ENCODE measurements at regions not wholly inside any gene's neighbourhood (a gene's known extent, or its start where the extent isn't known, plus 50 kb on each side); places are given as distances from the start of the nearest gene placed in this dataset.

DNA sequence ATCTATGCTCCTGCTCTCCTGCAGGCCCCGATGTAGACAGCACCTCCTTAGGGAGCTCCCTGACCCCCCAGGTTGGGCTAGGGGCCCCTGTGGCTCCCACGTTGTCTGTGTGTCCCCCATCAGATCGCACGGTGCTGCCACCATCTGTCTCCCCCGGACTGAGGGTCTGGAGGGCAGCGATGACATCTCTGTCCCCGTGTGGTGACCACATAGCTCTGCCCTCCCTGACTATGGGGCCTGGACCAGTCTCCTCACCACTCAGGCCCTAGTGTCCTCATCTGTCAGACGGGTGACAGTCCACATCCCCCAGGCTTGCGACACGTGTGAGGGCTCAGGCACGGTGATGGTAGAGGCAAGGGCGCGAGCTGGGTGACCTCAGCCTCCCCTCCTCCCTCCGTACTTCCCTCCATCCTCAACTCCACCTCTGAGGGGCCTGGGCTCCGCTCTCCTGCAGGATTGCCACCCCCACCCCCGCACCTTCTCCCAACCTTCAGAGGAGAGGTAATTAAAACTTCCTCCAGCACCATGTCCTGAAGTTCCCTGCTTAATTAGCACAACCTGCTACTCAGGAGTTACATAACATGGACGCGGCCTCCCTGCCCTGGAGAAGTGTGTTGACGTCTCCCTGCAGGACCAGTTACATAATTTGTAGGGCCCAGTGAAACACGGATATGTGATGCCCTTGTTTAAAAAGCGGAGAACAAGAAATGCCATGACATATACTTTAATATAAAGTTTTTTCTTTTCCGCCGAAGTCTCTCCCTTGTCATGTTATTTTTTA is 288.2 kb downstream of the PTPRU start:
- DNase-seq (ENCODE audit: extremely low read depth in 1 of 2, low read depth in 1 of 2): no peak

DNA sequence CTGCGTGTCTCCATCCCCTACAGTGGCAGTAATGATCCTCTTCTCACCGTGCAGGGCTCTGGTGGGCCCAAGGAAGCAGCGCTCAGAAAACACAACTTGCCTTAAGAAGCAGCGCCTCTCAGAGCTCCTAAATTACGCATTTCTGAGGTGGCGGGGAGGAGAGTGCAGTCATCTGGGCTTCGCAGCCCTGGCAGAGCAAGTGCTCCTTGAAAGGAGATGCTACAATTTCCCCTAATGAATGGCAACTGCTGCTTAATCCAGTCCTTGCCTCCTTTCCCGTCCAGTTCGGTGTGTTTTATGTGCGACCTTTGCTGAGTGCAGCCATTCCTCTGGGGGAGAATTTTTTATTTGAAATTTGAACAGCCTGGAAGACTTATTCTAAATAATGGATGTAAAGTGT is 287.3 kb downstream of the PTPRU start:
- no peak for DNase-seq (ENCODE audit: extremely low read depth in 1 of 2, low read depth in 1 of 2)

DNA sequence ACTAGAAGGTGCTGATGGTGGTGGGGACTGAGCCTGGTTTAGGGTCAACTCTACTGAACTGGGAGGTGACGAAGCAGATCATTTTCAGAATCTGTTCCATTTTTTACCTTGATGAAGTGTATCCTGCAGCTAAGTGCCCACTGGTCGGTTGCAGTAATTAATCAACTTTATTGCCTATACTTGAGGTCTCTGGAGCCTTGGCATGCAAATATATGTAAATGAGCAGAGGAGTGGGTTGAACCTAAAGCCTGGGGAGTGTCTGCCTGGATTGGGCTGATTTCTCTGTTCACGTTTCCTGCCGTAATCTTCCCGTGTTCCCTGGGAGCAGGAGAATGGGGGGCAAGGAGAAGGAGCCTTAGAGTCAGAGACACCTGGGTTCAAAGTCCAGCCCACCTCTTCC is 286.8 kb downstream of the PTPRU start:
- no peak for DNase-seq (ENCODE audit: extremely low read depth in 1 of 2, low read depth in 1 of 2)

DNA sequence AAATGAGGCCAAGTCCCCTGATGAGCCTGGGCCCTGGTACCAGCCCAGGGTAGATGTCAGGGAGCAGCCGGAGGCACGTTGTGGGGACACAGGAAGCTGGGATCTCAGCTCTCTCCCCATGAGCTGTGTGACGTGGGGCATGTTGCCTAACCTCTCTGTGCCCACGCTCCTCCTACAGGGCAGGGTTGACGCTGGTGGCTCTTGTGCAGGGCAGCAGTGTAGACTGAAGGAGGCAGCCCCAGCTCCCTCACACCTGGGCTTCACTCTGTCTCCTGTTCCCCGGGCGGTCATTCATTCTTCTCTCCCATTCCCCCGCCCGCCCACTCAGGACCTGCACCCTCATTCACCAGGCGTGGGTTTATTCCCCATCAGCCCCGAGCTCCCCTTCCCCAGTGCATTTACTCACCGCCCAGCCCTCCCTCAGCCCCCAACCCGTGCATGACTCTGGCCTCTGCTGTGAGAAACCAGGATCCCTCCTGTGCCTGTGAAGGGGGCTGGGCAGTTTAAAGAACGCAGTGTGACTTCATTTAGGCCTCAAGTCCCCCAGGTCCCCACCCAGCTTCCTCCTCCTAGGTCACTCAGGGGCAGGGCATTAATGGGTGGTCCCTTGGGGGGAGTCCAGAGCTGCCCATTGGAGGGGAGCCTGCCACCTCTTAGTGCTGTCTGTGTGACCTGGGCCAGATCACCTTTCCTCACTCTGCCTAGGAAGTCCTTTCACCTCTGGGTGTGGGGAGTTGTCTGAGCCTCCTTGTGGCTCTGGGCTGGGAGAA is 285.7 kb downstream of the PTPRU start:
- no peak for DNase-seq (ENCODE audit: extremely low read depth in 1 of 2, low read depth in 1 of 2)

DNA sequence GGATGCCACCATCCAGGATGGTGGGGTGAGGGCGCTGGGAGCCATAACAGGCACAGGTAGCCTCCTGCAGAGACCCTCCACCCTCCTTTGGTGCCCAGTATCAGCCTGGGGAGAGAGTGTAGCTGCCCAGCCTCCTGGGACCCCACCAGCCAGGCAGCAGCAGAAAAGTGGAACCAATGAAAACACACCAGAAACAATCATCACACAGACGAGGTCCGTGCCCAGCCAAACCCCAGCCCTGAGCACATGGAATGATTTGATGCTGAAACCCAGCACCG is 285.1 kb downstream of the PTPRU start:
- no peak for DNase-seq (ENCODE audit: extremely low read depth in 1 of 2, low read depth in 1 of 2)

DNA sequence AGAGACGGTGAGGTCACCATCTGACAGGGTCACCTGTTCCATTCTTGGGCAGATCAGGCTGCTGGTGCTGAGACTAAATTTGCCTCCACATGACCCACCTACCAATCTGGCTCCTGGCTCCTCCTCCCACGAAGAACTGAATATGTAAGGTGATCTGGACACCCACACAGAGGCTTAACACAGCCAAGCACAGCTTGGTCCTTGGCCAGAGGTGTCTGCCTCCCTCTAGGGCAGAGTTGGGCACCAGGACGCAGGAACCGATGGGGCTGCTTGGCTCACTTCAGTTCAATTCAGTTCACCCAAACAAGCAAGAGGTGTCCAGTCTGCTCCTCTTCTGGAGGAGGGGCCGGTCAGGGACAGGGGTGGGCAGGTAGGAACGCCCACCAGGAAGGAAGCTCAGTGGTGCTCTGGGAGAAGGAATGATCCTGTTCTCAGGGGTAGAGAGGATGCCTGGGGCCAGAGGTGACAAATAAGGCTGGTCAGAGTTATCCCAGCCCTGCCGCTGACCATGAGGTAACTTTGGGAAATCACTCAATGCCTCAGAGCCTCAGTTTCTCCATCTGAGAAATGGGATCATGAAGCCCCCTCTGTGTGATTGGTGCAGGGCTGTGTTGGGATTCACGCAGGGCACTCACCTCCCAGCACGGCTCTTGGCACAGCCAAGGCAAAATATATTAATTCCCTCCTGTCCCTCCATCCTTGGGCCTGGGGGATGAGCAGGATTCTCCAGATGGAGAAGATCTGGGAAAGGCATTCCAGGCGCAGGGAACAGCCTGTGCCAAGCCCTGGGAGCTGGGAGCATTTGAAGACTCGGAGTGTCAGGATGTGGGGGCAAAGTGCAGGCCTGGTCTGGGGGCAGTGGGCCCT is 284.5 kb downstream of the PTPRU start:
- no peak for DNase-seq (ENCODE audit: extremely low read depth in 1 of 2, low read depth in 1 of 2)

DNA sequence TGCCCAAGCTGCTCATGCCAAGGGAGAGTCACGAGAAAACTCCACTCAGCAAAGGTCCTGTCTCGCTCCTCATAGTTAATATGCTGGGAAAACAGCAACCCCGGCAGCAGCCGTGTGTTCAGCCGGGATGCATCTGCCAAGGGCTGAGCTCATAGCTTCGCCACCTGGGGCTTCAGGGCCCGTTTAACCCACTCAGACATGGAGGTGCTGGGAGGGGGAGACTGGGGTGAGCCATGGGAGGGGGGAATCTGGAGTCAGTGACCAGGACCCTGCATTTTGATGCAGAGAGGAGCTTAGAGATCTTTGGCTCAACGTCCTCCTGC is 283.4 kb downstream of the PTPRU start:
- no peak for DNase-seq (ENCODE audit: extremely low read depth in 1 of 2, low read depth in 1 of 2)

DNA sequence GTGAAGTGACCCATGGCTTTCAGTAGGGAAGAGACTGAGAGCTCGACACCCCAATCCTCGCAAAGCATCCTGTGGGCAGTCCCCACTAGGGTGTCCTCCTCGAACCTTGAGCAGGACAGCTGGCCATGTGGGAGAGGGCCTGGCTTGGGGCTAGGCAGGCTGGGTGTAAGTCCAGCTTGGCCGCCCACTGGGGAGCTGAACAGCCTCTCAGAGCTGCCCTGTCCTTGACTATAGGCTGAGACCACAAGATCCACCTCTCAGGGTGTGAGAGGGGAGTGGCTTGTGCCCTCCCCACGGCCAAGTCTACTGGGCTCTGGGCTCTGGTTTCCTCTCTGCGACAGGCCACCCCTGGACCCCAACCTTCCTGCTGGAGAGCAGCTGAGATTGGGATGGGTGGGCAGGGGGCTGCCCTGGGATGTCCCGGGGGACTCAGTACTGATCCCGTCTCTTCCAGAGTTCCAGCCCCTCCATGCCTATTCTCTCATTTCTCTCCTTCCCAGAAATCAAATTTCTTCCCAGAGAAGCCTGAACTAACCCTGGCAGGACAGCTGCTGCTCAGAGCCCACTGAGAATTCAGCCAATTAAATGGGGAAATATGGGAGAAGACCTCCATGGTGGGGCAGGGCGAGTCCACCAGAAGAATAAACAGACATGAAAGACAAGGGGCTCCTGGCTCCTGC is 282.9 kb downstream of the PTPRU start:
- DNase-seq (ENCODE audit: extremely low read depth in 1 of 2, low read depth in 1 of 2): no peak

DNA sequence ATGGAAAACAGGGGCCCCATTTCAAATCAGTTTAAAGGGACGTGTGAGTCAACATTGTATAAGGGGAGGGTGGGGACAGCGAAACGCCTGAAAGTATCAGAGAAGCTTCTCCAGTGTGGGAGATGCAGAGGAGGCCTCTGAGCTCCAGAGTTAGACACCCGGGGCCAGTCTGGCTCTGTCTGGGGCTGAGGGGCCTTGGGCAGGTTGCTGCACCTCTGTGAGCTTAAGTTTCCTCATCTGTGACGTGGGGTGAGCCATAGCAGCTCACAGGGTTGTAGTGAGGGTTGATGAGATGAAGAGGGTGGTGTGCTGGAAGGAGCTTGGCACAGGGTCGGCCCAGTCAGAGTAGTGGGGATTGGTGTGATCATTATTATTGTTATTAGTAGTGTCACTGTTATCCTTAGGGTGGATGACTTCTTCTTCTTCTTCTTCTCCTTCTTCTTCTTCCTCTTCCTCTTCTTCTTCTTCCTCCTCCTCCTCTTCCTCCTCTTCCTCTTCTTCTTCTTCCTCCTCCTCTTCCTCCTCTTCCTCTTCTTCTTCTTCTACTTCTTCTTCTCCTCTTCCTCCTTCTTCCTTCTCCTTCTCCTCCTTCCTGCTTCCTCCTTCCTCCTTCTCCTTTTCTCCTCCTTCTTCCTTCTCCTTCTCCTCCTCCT is 282.0 kb downstream of the PTPRU start:
- DNase-seq (ENCODE audit: extremely low read depth in 1 of 2, low read depth in 1 of 2): no peak

DNA sequence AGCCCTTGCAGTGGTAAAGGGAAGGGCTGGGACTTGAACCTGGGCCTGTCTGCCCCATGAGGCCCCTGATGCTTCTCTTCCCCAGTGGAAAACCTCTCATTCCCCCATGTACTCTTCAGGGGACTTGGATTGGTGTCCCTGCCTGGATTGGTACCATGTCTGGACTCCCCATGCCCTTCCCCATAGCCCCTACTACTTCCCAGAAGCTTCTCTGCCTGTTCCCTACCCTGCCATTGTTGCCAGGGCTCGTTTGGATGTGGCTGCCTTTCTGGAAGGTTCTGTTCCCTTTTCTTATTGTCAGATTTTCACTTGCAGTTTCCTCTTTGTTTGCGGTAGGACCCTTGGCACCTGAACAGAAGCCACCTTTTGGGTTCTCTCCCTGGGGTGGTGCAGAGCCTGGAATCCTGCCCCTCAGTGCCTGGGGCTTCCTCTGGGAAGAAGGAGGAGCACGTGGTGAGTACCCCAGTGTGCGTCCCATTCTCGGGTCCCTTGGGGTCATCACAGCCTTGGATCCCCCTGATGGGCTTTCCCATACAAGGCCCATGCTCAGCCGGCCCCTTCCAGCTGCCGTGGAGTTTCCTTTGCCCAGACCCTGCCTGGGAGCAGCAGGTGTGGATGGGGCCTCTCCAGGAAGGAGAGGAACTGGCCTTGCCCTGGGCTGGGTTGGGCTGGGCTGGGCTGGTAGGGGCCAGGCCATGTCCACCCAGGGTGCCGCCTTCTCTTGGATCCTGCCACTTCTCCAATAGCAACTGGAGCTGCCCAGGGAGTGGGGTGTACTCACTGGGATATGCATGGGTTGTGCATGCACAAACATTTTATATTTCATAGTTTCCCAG is 281.1 kb downstream of the PTPRU start:
- no peak for DNase-seq (ENCODE audit: extremely low read depth in 1 of 2, low read depth in 1 of 2)

DNA sequence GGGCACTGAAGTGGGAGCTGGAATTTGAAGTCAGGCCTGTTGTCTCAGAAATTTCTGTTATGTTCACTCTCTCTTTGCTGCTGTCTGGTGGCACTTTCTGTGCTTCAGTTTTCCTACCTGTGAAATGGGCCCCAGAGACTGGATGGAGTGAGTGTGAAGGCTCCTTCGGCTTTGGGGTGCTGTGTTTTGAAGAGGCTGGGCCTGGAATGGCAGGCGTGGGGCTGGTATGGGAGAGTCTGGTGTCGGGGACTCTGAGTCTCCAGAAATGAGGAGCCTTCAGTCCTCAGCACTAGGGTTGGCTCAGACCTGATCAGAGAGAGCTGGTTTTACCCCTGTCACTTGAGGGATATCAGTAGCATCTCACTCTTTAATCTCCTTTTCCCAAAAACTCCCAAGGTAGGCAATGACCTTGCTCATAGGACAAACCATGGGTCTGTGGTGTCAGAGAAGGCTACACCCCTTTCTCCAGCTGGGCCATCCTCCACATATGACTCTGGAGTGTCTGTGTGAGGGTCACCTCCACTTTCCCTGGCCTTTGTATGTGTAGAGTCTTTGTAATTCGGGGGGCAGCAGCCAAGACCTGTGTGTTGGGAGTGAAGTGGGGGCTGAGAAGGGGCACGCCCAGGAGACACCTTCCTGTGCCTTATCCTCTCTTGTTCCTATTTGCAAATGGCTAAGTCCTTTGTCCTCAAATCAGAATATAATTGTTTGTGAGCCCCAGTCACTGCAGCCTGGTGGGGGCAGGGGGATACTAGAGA is 279.9 kb downstream of the PTPRU start:
- DNase-seq (ENCODE audit: extremely low read depth in 1 of 2, low read depth in 1 of 2): no peak

DNA sequence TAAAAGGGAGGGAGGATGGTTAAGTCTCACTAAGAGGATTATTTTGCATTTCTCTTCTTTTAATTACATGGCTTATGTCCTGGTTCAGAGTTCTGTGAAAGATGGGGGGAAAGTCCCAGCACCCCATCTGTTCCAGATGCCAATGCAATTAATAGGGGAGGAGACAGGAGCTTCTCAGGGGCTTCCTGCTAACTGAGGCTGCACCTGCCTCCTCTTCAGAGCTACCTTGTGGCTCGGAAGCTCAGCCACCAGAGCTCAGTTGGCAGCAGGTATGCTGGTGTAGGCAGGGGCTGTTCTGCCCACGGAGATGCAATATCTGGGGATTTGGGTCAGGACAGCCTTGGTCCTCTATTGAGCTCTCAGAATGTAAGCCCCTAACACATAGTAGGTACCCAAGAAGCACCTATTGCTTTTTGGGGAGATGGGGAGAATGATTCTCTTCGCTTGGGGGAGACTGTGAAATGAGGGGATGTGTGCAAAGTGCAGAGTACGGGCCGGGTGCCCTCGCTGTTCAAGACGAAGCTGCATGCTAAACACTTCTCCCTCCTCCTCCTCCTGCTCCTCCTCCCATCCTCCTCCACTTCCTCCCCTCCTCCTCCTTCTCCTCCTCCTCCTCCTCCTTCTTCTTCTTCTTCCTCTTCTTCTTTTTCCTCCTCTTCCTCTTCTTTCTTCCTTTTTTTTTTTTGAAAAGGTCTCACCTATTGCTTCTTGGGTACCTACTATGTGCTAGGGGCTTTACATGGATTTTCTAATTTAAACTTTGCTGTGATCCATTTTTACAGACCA is 279.0 kb downstream of the PTPRU start:
- no peak for DNase-seq (ENCODE audit: extremely low read depth in 1 of 2, low read depth in 1 of 2)

DNA sequence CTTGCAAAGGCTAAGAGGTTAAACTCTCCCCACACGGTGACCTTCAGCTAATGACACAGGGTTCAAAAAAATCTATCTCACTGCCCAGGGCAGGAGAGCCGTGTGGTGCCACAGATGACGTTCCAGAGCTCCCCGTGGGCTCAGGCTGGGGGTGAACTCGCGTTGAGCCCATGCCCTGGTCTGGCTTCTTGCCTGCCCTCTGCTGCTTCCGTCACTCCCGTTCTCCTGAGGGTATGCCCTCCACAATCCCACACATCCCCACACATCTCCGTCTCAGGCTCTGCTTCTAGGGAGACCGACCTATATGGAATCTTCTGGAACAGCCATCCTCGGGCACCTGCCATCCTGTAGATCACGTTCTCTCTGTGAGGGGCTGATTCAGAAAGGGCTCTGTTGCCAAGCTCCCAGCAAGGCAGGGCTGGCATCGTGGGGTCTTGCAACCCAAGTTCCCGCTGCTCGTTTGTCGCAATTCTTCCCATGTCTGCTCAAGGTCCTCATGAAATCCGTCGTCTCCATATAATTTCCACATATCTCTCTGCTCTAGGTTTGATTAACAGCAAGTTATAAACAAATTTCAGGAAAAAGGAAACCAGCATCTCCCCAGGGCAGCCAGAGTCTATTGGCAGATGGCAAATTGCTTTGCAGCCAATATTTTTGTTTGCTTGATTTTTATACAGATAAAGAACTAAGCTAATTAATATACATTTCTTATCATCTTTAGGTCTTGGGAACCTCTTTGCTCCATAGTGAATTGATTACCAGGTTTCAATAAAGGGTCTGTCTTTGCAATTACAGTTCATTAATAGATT is 278.2 kb downstream of the PTPRU start:
- DNase-seq (ENCODE audit: extremely low read depth in 1 of 2, low read depth in 1 of 2): no peak

DNA sequence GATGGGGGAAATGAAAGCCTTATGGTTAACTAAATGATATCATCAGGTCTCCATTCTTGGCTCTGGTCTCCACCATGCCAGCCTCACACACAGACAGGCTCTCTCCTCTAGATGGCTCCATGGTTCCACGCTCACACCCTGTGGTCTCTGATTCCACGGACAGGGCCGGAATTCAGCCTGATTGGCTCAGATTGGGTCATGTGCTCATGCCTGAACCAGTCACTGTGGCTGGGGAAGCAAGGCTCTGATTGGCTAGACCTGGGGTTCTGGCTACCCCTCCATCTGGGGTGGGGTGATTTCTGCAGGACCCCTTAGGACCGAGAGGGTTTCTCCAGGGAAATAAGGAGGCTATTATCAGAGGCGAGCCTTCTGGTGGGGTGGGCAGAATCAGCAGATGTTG is 277.0 kb downstream of the PTPRU start:
- DNase-seq (ENCODE audit: extremely low read depth in 1 of 2, low read depth in 1 of 2): no peak

DNA sequence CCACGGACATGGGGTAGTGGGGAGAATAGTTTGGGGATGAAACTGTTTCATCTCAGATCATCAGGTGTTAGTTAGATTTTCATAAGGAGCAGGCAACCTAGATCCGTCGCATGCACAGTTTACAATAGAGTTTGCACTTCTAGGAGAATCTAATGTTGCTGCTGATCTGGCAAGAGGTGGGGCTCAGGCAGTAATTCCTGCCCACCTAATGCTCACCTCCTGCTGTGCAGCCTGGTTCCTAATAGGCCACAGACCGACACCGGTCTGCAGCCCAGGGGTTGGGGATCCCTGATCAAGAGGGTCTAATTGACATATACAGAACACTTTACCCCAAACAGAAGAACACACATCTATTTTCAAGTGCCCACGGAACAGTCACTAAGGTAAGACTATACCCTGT is 275.1 kb downstream of the PTPRU start:
- no peak for DNase-seq (ENCODE audit: extremely low read depth in 1 of 2, low read depth in 1 of 2)

DNA sequence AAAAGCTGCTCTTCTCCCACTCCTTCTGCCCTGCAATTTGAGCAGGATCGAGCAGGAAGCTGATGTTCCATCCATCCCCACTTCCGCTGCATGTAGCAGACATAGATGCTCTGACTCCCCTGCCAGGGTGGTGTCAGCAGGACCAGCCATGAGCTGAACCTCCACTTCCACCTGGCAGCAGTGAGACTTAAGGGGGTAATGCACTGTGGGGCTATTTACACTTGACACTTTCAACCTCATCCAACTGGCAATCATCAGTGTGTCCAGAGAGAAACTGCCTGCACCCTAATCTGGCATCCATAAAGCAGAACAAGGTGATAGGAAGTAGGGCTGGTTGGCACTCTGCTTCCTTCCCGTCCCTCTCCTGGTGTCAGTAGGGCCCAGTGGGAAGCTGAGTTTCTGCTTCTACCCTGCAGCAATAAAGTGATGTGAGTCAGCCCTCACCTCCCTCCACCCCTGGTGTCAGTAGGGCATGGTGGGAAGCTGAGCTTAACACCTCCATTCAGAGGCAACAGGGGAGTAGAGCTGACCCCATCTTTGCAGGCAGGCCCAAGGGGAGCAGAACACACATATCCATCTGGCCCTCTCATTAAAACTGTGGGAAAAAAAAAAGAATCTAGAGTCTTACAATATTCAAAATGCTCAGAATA is 272.3 kb downstream of the PTPRU start:
- DNase-seq (ENCODE audit: extremely low read depth in 1 of 2, low read depth in 1 of 2): no peak

DNA sequence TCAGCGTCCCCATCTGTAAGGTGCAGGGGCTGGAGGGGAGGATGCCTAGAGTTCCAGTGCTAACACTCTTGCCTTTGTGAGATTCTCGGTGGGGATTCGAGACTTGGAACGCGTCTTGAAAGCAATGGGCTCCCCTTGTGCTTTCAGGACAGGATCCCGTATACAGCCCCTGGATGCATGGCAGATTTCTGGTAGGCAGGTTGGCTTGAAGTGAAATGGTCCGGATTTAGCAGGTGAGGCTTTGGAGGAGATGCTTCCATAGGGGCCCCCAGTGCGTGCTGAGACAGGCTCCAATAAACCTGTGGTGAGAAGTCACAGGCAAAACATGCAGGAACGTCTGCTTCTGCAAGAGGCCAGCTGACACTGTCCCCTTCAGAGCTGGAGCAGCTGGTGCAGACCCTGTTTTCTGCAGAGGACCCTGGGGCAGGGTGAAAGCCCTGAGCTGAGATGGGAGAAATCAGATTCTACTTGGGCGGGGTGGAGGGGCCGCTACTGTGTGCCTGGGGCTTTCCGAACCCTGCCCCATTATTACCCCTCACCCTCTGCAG is 270.4 kb downstream of the PTPRU start:
- no peak for DNase-seq (ENCODE audit: extremely low read depth in 1 of 2, low read depth in 1 of 2)

All from activated CD8-positive, alpha-beta memory T cell treated with anti-CD3 and anti-CD28 coated beads for 1 hour (primary cell).